Pancreas (tissue), 10 donors: ENCODE measurements at regions not wholly inside any gene's neighbourhood (a gene's known extent, or its start where the extent isn't known, plus 50 kb on each side); places are given as distances from the start of the nearest gene placed in this dataset.

Experiments
- ATAC-seq, 4 donors: fragments of 200-7000 bp; cut with Tn5 transposase; one replicate each; pipeline versions ENCODE4 v1.8.0 to v1.9.1; 2020; ENCODE audit warnings: mild to moderate bottlenecking in 4 of 4, moderate library complexity in 4 of 4
- DNase-seq, 6 donors: peaks; one replicate each; pipeline ENCODE4 v3.0.0-alpha.2; 2020
- FAIRE-seq: peaks from 2 replicates; lab custom pipeline; 2012; peaks lifted over from hg19 to GRCh38; lab: Jason Lieb, UNC
- H3K27ac ChIP-seq, 4 donors: fragments of 200-600 bp; sonication (generic); 1 replicate in 3 of 4; 2 replicates in 1 of 4; pipeline versions ENCODE4 v1.5.0 to v1.8.0; 2020
- H3K27me3 ChIP-seq, 4 donors: fragments of 200-600 bp; one replicate each; pipeline ENCODE4 v1.8.0; 2021
- H3K36me3 ChIP-seq, 3 donors: fragments of 200-600 bp; sonication (generic) in 1 of 3; one replicate each; pipeline versions ENCODE4 v1.5.0 to v1.8.0; 2020 to 2021
- H3K4me1 ChIP-seq, 3 donors: fragments of 200-600 bp; one replicate each; pipeline ENCODE4 v1.8.0; 2021
- H3K4me3 ChIP-seq, 4 donors: fragments of 200-600 bp; sonication (generic) in 2 of 4; one replicate each; pipeline versions ENCODE4 v1.5.0 to v1.8.0; 2020 to 2021
- H3K9me3 ChIP-seq, 4 donors: fragments of 200-600 bp; one replicate each; pipeline ENCODE4 v1.8.0; 2021
- CTCF ChIP-seq, 4 donors: fragments of 200-600 bp; sonication (generic) in 3 of 4; IDR thresholded peaks; one replicate each; pipeline versions ENCODE4 v1.5.0 to v1.8.0; 2021; ENCODE audit warnings: antibody characterized with exemption in 4 of 4
- WGBS, 2 donors: extraction: QIAGEN DNeasy Blood & Tissue Kit; methylation state at CpG; one replicate each; pipeline ENCODE4 v1.1.7; 2013; 5-methylcytosine and 5-hydroxymethylcytosine counted together
- intact Hi-C, 3 donors: fragments of 100-400 bp; cut with DNase I; formaldehyde crosslinking; loops; one replicate each; pipeline versions ENCODE4 v1.11.1 to v1.14.2; 2022
- donor health status: healthy with polysubstance abuse.
- donor health status: DM: no; HTN: no; CAD: no; lungs with moderate emphysema.
- donor health status: DM: no; HTN: no; CAD: no.
- donor health status: control.
- donor health status: control.
- donor health status: Bipolar disorder and iron deficiency.
- donor health status: DM: yes; HTN: yes; CAD: no.
- donor health status: DM: no; HTN: no; CAD: no.
- donor health status: DM: no; HTN: no; CAD: no.
- donor health status: DM: yes; HTN: yes; CAD: no.

GRCh38 chr12:16719713-16720416 is 113.9 kb upstream of the LMO3 start:
- H3K4me3 ChIP-seq = no peak overlapping the region
- no peaks in the 10 kb centered on the region for H3K36me3 ChIP-seq
- no peaks in the 10 kb centered on the region for H3K27me3 ChIP-seq
- H3K27ac ChIP-seq = no peak overlapping the region
- H3K9me3 ChIP-seq = no peaks in the 10 kb centered on the region
- no peak for DNase-seq
- intact Hi-C loops = no loop called here
- H3K4me1 ChIP-seq = no peaks in the 10 kb centered on the region
- 39 to 48% methylated on average over 2 of the region's 2 CpGs for WGBS, 2 donors
- ATAC-seq = no peak
- no peak for FAIRE-seq
- TF ChIP-seq CTCF (IDR thresholded peaks at IDR 0.05) = no peak

GRCh38 chr12:16716928-16717327 is 111.0 kb upstream of the LMO3 start:
- H3K9me3 ChIP-seq = no peaks in the 10 kb centered on the region
- intact Hi-C loops = no loop called here
- ATAC-seq (no peak), FAIRE-seq (no peak), DNase-seq (no peak)
- no peaks in the 10 kb centered on the region for H3K27me3 ChIP-seq
- H3K4me3 ChIP-seq = no peak overlapping the region
- no peak for TF ChIP-seq CTCF (IDR thresholded peaks at IDR 0.05)
- no peak overlapping the region for H3K27ac ChIP-seq
- no peaks in the 10 kb centered on the region for H3K36me3 ChIP-seq
- 70 to 71% methylated on average over 5 of the region's 5 CpGs for WGBS, 2 donors
- H3K4me1 ChIP-seq = no peaks in the 10 kb centered on the region

- Histone ChIP-seq H3K27me3 (no peaks in the 10 kb centered on the region), H3K4me3 (no peak overlapping the region), H3K27ac (peak overlapping the region in 1 of 4 donors; percentile 9), H3K9me3 (no peaks in the 10 kb centered on the region), H3K36me3 (no peaks in the 10 kb centered on the region), H3K4me1 (no peaks in the 10 kb centered on the region)
- intact Hi-C loops = no loop called here
- TF ChIP-seq CTCF (IDR thresholded peaks at IDR 0.05) = no peak
- peak; percentile 44 to 68 (median 50) for ATAC-seq
- FAIRE-seq = no peak
- WGBS, 2 donors = 42 to 48% methylated on average over 3 of the region's 3 CpGs
- no peak for DNase-seq
Observed at GRCh38 chr12:16692099-16692498, 86.1 kb upstream of the LMO3 start.

GRCh38 chr12:16691624-16692023 is 85.7 kb upstream of the LMO3 start:
- Histone ChIP-seq H3K4me3 (no peak overlapping the region), H3K36me3 (no peaks in the 10 kb centered on the region), H3K27me3 (no peaks in the 10 kb centered on the region), H3K27ac (peak overlapping the region in 1 of 4 donors; percentile 9), H3K4me1 (no peaks in the 10 kb centered on the region), H3K9me3 (no peaks in the 10 kb centered on the region)
- FAIRE-seq (no peak), ATAC-seq (peak; percentile 83 to 92 (median 87)), DNase-seq (peak in 4 of 6 donors; percentile 23 to 56 (median 39))
- WGBS, 2 donors = 28 to 40% methylated on average over 2 of the region's 2 CpGs
- no peak for TF ChIP-seq CTCF (IDR thresholded peaks at IDR 0.05)
- intact Hi-C loops = no loop called here

- H3K9me3 ChIP-seq = no peaks in the 10 kb centered on the region
- ATAC-seq (no peak), DNase-seq (no peak), FAIRE-seq (no peak)
- 72 to 76% methylated on average over 1 of the region's 1 CpG for WGBS, 2 donors
- TF ChIP-seq CTCF (IDR thresholded peaks at IDR 0.05) = no peak
- no peaks in the 10 kb centered on the region for H3K4me1 ChIP-seq
- H3K36me3 ChIP-seq = no peaks in the 10 kb centered on the region
- H3K27ac ChIP-seq = no peak overlapping the region
- no peak overlapping the region for H3K4me3 ChIP-seq
- intact Hi-C loops = no loop called here
- H3K27me3 ChIP-seq = no peaks in the 10 kb centered on the region
Observed at GRCh38 chr12:16688200-16688599, 82.2 kb upstream of the LMO3 start.
